NCI-H446 (cell line): ENCODE measurements at regions not wholly inside any gene's neighbourhood (a gene's known extent, or its start where the extent isn't known, plus 50 kb on each side); places are given as distances from the start of the nearest gene placed in this dataset.

Experiments
- DNase-seq, 2 experiments: peaks; one replicate each; lab custom pipeline; 2025; lab: John Stamatoyannopoulos, UW

DNA sequence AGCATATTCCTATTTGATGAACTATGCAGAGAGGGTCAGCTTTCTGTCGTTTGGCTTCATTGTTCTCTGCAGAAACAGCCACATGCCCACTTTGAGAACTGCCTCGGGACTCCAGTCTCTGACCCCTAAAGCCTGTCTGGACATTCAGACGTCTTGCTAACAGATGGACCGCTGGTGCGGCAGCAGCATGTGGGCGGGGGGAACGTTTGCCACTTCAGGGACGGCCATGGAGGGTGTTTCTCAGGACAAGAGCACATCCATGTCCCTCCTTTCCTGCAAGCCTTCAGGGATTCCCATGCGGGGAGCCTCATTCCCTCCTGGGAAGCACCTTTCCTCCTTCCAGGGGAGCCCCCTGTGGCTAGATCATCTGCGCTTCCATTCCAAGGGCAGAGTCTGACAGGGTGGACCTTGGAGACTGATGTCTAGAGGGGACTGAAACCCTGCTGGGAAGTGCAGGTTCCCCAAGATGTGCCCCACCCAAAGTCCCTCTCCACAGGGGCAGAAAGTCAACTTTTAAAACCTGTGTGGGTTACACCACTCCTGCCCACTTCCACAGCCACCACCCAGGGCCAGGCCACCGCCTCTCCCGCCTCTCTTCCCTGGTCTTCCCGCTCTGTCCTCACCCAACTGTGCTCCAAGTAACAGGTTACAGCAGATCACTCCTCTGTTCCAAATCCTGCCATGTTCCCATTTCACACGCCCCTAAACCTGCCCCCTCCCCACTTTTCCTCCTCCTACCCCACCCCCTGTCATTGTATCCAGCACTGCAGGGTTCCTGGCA is 94.8 kb upstream of the PMEPA1 start:
- no peak for DNase-seq

DNA sequence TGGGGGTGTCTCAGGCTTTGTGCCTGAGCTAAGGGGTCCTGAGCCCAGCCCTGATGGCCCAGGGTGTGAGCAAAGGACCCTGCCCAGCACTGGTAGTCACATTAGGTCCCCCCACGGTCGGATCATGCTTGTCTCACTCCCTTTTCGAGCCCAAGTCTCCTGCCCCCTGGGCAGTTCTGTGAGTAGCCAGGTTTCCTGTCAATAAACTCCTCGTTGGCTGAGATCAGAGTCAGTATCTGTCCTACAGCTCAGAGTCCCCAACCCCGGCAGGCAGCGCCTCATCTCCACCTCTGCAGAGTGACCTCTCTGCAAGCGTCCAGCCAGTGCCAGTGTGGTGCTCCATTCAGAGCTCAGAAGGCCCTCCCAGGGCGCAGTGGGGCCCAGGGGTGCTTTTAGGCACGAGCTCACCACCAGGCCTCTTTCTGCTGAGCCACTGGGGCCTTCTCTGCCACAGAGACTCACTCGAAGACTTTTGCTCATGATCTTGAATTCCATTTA is 93.7 kb upstream of the PMEPA1 start:
- no peak for DNase-seq

DNA sequence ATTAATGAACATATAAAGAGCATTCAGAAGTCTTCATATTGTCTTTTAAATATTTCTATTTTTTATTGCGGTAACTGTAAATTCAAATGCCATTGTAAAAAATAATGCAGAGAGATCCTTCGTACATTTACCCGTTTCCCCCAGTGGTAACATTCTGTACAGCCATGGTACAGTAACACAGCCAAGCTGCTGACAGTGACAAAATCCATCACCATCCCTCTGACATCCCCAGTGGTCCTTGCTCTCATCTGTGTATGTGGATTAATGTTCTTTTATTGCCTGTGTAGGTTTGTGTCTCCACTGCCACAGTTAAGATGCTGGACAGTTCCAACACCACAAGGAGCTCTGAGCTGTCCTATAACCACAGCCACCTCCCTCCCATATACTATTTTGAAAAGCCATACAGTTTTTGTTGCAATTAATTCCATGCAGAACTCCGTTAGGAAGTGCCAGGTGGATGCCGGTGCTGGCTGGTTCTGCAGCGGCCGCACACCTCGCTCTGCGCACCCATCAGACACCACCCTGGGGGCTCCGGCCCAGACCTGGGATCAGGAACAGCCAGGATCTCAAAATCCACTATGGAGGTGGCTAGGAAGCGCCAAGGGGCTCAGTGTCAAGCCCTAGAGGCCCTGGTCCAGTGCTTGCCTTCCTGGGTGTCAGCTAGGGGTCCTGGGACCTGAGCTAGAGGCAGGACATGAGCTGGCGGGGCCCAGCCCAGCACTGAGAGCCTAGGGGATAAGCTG is 93.1 kb upstream of the PMEPA1 start:
- no peak for DNase-seq

GRCh38 chr20:57801581-57801980 is 91.8 kb upstream of the PMEPA1 start:
- no peak for DNase-seq

DNA sequence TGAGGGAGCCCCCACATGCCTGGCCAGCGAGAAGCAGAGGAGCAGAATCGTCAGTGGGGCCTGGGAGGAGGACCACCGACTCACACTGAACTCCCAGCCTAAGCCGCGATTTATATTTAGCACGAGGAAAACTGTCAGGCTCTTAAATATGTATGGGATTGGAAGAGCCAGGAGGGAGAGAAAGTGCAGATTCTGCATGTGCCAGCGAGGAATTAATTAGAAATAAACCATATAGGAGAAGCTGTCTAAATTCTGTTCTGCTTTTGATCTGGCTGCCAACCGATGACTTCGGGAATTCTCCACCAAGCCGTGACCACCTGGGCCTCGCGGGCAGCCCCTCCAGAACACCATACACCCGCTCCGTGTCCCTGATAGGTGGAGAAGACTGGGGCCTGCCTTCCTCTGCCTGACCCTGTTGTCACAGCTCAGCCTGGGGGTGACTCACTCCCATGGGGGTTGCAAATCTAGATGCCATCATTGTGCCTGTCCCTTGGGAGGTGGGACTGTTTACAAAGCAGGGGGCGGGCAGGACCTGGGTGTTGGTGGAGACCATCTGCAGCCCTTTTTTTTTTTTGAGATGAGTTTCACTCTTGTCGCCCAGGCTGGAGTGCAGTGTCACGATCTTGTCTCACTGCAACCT is 91.1 kb upstream of the PMEPA1 start:
- no peak for DNase-seq

DNA sequence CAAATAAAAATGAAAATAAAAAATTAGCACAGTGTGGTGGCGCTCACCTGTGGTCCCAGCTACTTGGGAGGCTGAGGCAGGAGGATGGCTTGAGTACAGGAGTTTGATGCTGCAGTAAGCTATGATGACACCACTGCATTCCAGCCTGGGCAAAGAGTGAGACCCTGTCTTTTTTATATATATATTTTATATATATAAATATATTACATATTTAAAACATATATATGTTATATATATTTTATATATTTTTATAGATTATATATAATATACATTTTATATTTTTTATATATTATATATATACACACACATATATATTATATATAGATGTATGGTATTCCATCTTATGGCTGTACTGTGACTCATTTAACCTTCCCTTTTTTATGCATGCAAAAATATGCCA is 87.6 kb upstream of the PMEPA1 start:
- DNase-seq: no peak

DNA sequence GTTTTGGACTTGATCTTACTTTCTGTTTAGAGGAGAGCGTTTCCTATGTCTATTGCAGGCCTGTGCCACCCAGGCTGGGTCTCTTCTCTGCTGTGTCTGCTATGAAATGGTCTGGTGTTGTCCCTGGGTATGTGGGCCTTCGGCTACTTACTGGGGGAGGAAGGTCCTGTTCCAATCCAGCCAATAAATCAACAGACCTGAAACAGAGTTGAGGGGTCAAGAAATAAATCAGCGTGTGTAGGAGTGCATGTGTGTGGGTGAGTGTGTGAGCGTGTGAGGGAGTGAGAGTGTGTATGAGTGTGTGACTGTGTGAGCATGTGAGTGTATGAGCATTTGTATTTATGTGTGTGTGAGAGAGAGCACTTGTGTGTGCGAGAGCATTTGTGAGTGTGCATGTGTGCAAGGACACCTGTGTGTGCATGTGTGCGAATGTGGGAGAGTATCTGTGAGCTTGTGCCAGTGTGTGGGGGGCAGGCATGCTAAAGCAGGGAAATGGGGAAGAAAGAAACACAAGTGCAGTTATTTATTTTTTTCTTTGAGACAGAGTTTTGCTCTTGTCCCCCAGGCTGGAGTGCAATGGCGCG is 86.3 kb upstream of the PMEPA1 start:
- DNase-seq: no peak

DNA sequence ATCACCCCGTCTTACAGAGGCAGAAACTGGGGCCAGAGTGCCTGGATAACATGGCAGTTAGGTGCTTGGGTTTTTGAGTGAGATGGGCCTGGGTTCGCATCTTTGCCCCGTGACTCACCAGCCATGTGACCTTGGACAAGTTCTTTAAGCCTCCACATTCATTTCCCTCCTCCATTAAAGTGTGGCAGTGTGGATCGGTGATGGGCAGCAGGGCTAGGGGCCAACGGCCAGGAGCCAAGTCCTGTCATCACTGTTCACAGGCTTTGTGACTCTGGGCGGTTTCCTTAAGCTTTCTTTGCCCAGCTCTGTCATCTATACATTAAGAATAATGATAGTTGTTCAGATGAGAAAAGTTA is 85.5 kb upstream of the PMEPA1 start:
- DNase-seq: no peak

DNA sequence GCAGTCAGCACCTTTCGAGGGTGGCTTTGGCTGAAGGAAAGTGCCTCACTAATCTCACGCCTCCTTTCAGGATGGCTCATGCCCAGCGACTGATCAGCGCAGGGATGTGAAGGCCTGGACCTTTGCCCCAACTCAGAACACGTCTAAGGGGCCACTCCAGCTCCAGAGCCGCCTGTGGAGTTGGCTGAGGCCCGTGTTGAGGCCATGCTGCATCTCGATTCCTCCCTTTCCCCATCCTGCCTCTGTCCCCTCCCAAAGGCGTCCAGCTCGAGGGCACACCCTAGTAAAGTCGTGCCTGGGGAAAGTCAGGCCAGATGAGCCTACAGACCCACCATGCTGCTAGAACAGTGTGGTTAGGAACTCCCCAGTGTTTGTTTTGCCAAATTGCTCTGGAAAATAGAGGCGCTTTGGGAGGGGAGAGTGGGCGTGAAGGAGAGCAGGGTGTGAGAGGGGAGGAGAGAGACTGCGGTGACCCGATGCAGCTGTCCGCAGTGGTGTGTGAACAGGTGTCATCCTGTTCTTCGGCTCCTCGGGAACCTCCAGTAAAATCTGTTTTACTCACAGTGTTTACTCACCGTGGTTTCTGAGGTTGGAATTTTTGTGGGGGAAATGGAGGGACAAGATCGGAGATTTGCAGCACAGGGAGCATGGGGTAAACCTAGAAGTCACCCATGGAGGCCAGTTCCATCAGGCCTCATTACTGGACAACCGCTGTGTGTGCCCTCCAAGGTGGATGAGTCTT is 85.0 kb upstream of the PMEPA1 start:
- no peak for DNase-seq

DNA sequence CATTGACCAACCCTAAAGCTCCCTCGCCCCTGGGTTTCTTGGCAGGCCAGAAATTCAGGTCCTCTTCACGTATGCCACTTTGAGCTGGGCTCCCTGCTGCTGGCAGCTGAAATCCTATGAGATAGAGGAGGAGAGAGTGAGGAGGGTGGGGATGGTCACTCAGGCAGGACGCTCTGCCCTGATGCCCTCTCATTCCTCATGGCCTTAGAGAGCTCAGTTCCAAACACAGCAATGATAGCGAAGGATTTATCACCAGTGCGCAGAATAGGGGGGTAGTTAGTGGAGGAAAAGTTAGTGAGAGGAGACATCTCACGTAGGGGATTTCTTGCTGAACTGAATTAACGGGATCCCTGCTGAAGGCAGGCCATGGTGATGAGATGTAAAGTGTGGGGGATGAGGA is 84.2 kb upstream of the PMEPA1 start:
- no peak for DNase-seq

DNA sequence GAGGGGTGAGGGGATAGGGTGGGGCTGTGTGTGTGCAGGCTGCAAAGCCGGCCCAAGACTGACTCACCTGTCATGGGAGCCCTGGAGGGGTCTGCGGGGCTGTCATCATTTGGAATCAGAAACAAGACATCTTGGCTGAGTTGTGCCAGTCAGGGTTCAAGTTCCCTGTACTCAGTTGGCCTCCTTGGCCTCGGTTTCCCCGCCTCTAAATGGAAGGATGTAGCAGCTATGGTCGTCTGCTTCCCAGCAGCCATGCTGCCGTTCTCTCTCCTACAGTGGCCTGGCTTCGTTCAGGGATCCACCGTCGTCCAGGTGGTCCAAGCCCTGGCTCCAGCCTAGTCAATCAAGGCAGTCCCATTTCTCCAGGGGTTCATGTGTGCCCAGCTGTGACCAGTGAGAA is 83.6 kb upstream of the PMEPA1 start:
- DNase-seq: no peak

DNA sequence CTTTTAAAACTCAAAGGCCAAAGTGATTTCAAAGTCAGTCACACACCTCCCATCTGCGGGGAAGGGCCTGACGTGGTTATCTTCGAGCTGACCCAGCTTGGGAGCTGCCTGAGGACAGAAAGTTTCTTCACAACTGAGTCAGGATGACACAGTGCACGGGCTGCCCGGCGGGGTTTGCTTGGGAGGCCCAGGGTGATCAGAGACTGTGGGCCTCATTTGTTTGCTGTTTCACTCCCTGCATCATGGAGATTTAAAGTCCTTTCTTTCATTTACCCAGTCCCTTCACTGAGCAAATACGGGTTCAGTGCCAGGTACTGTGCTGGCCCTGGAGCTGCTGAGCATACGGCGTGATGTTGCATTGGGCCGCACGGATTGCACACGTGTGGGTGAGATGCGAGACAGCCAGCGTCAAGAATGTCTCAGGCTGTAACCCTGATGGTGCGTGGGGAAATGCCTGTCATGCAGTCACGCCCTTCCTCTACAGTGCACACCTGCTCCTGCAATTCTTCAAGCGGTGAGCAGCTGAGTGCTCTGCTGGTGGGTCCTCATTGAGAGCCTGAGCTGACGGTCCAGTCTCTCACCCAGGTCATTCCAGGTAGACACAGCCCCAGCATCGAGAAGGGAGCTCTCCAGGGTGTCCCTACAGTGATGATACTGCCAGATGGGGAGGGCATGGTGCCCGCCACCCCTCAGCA is 82.7 kb upstream of the PMEPA1 start:
- no peak for DNase-seq

DNA sequence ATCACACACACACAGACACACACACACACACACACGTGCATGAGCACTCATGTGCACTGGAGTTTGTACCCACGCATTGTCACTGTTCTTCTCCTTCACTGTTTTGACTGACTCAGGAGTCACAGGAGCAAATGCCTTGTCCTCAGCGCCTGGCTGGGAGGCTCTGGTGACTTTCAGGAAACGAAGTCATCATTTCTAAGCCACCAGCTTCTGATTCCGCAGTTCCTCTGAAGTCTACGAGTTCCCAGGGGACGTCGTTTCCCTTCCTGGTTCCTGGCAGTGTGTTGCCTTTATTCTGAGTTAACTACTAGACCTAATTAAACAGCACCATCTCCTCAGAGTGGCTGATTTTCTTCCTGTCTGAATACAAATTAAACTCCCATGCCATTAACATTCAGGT is 82.2 kb upstream of the PMEPA1 start:
- no peak for DNase-seq

DNA sequence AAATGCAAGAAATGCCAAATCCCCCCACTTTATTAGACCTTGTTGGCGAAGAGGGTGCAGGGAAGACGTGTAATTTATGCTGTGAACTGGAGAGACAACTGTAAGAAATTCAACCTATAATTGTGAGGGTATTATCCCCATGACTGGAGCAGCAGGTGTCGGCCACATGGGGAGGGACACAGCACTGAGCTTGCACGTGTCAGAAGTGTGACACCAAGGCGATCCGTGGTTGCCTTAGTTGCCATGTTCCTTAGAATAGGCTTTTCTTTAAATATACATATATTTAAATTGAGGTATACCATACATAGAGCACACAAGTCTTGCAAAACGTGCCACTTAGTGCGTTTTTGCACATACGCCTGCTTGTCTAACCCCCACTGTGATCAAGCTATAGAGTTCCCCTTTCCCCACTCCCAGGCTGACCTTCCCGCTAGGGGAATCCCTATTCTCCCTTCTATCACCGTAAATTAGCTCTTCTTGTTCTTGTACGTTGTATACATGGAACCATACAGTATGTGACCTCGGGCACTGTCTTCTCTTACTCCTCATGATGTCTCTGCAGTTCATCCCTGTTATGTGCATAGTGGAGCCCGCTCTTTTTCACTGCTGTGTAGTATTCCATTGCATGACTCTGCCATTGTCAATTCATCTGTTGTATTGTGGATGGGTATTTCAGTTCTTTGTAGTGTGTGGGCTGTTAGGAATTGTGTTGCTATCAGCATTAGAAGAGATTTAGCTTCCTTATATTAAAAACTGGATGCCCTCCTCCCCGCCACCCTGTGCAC is 81.6 kb upstream of the PMEPA1 start:
- DNase-seq: no peak

DNA sequence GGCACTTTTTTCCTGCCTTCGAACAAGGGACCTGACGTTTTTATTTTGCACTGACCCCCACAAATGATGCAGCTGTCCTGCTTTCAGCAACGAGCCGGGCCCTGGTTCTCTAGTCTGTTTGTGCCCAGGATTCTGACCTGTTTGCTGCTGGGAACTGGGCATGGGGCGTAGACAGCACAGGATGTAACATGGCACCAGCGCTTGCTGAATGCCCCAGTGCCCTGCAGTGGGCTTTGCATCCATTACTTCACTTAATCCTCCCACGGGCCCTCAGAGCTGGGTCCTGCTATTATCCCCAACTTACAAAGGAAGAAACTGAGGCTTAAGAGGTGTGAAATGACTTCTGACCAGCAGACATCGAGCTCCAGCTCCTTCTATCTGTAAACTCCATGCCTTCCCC is 80.4 kb upstream of the PMEPA1 start:
- no peak for DNase-seq

- DNase-seq: no peak
Measured at GRCh38 chr20:57788936-57789613, 79.3 kb upstream of the PMEPA1 start.

GRCh38 chr20:57787990-57788781 is 78.4 kb upstream of the PMEPA1 start:
- no peak for DNase-seq

- DNase-seq: no peak
Measured at GRCh38 chr20:57787151-57787989, 77.6 kb upstream of the PMEPA1 start.
